Keratinocyte (primary cell): ENCODE measurements at regions not wholly inside any gene's neighbourhood (a gene's known extent, or its start where the extent isn't known, plus 50 kb on each side); places are given as distances from the start of the nearest gene placed in this dataset.

Experiments used
- DNase-seq: peaks from one replicate; pipeline ENCODE4 v3.0.0-alpha.2; 2011; ENCODE audit warnings: low read depth, missing footprints, low spot score
- FAIRE-seq: peaks from 2 replicates; lab custom pipeline; 2011; peaks lifted over from hg19 to GRCh38; lab: Jason Lieb, UNC
- H2AFZ ChIP-seq: 2 replicates; pipeline ENCODE4 v1.6.0; 2012; ENCODE audit warnings: low read length, control low read depth, inconsistent platforms; ENCODE audit not compliant: control insufficient read depth
- H3K27ac ChIP-seq: 2 replicates; pipeline ENCODE4 v1.5.1; 2011; ENCODE audit warnings: low read length; ENCODE audit not compliant: control insufficient read depth, insufficient read depth
- H3K27me3 ChIP-seq: 3 replicates; pipeline ENCODE4 v1.6.0; 2011; ENCODE audit warnings: low read length; ENCODE audit not compliant: control insufficient read depth, insufficient read depth; ENCODE audit errors: extremely low read depth
- H3K36me3 ChIP-seq, 2 experiments: 2 replicates in 1 of 2; 3 replicates in 1 of 2; pipeline ENCODE4 v1.5.1; 2011; ENCODE audit warnings: low read length in 2 of 2, mild to moderate bottlenecking in 1 of 2; ENCODE audit not compliant: control insufficient read depth in 2 of 2, insufficient read depth in 2 of 2; ENCODE audit errors: extremely low read depth in 1 of 2
- H3K4me1 ChIP-seq: 3 replicates; pipeline ENCODE4 v1.5.1; 2011; ENCODE audit warnings: low read length; ENCODE audit not compliant: control insufficient read depth, insufficient read depth; ENCODE audit errors: extremely low read depth
- H3K4me2 ChIP-seq: 3 replicates; pipeline ENCODE4 v1.6.0; 2011; ENCODE audit warnings: low read depth, low read length; ENCODE audit not compliant: control insufficient read depth, insufficient read depth; ENCODE audit errors: extremely low read depth
- H3K4me3 ChIP-seq, 3 experiments: fragments of 200-600 bp in 1 of 3; sonication (generic) in 1 of 3; 2 replicates in 2 of 3; 3 replicates in 1 of 3; pipeline ENCODE4 v1.5.1; 2011 to 2016; ENCODE audit warnings: low read length in 3 of 3, mild to moderate bottlenecking in 3 of 3, control low read depth in 2 of 3, inconsistent platforms in 1 of 3, low read depth in 1 of 3, mixed read lengths in 1 of 3, mixed run types in 1 of 3, moderate library complexity in 1 of 3; ENCODE audit not compliant: control insufficient read depth in 2 of 3, insufficient read depth in 2 of 3; ENCODE audit errors: extremely low read depth in 1 of 3
- H3K79me2 ChIP-seq: 2 replicates; pipeline ENCODE4 v1.6.0; 2012; ENCODE audit warnings: low read length; ENCODE audit not compliant: control insufficient read depth, insufficient read depth
- H3K9ac ChIP-seq: 3 replicates; pipeline ENCODE4 v1.6.0; 2011; ENCODE audit warnings: low read length; ENCODE audit not compliant: control insufficient read depth, insufficient read depth; ENCODE audit errors: extremely low read depth
- H3K9me1 ChIP-seq: 3 replicates; pipeline ENCODE4 v1.6.0; 2011; ENCODE audit warnings: low read length; ENCODE audit not compliant: control insufficient read depth, insufficient read depth; ENCODE audit errors: extremely low read depth
- H3K9me3 ChIP-seq: 2 replicates; pipeline ENCODE4 v1.5.1; 2012; ENCODE audit warnings: low read depth, low read length; ENCODE audit not compliant: control insufficient read depth
- H4K20me1 ChIP-seq: 3 replicates; pipeline ENCODE4 v1.6.0; 2011; ENCODE audit warnings: low read length; ENCODE audit not compliant: control insufficient read depth, insufficient read depth; ENCODE audit errors: extremely low read depth
- CTCF ChIP-seq, 3 experiments: IDR thresholded peaks in 1 of 3; conservative IDR thresholded peaks in 1 of 3; optimal IDR thresholded peaks in 1 of 3; 2 replicates in 2 of 3; 3 replicates in 1 of 3; pipeline versions ENCODE3 to v1.5.1; 2011; ENCODE audit warnings: low read length in 3 of 3, mild to moderate bottlenecking in 3 of 3, moderate library complexity in 2 of 3, control low read depth in 1 of 3, inconsistent platforms in 1 of 3; ENCODE audit not compliant: insufficient read depth in 2 of 3; ENCODE audit errors: extremely low read depth in 1 of 3
- EZH2 ChIP-seq: IDR thresholded peaks from one replicate; pipeline ENCODE4 v1.6.1; 2012; ENCODE audit warnings: inconsistent platforms, mild to moderate bottlenecking, low read length, moderate library complexity
- dilution Hi-C: fragments of 300-500 bp; cut with MboI; formaldehyde crosslinking; loops from one replicate; pipeline ENCODE4 v1.7.0; 2020; ENCODE audit warnings: low sequenced_read_pairs; ENCODE audit not compliant: extremely low pct_ligation_motif_present

GRCh38 chr2:175525975-175526374 is 344.5 kb upstream of the ATP5MC3 start:
- no peaks in the 10 kb centered on the region for H3K36me3 ChIP-seq
- FAIRE-seq (no peak), DNase-seq (no peak)
- no peak overlapping the region for H3K9ac ChIP-seq
- dilution Hi-C loops: no loop called here
- no peaks in the 10 kb centered on the region for H3K9me3 ChIP-seq
- no peaks in the 10 kb centered on the region for H3K4me1 ChIP-seq
- no peak overlapping the region for H3K4me3 ChIP-seq
- no peak overlapping the region for H3K4me2 ChIP-seq
- no peak overlapping the region for H2AFZ ChIP-seq
- H3K27ac ChIP-seq: no peak overlapping the region
- TF ChIP-seq EZH2: no peak
- no peak for TF ChIP-seq CTCF (optimal IDR thresholded peaks at IDR 0.05 in 1 of 3, IDR thresholded peaks at IDR 0.05 in 1 of 3, conservative IDR thresholded peaks at IDR 0.05 in 1 of 3; ENCODE audit: extremely low read depth in 1 of 3, insufficient read depth in 2 of 3, low read length in 3 of 3)
- H4K20me1 ChIP-seq: no peaks in the 10 kb centered on the region
- no peaks in the 10 kb centered on the region for H3K9me1 ChIP-seq
- H3K79me2 ChIP-seq: no peaks in the 10 kb centered on the region
- no peaks in the 10 kb centered on the region for H3K27me3 ChIP-seq

- Histone ChIP-seq H3K9ac (no peak overlapping the region), H3K4me2 (no peak overlapping the region), H3K79me2 (no peaks in the 10 kb centered on the region), H3K36me3 (no peaks in the 10 kb centered on the region), H4K20me1 (no peaks in the 10 kb centered on the region), H3K9me1 (no peaks in the 10 kb centered on the region), H3K4me3 (no peak overlapping the region), H2AFZ (no peak overlapping the region), H3K27me3 (no peaks in the 10 kb centered on the region), H3K4me1 (no peaks in the 10 kb centered on the region), H3K9me3 (no peaks in the 10 kb centered on the region), H3K27ac (no peak overlapping the region)
- TF ChIP-seq CTCF (optimal IDR thresholded peaks at IDR 0.05 in 1 of 3, IDR thresholded peaks at IDR 0.05 in 1 of 3, conservative IDR thresholded peaks at IDR 0.05 in 1 of 3; ENCODE audit: extremely low read depth in 1 of 3, insufficient read depth in 2 of 3, low read length in 3 of 3) (no peak), EZH2 (no peak)
- dilution Hi-C loops: no loop called here
- no peak for FAIRE-seq
- DNase-seq: no peak
These were observed 341.5 kb upstream of the ATP5MC3 start for GRCh38 chr2:175523001-175523400.
